H1 (cell line): ENCODE measurements at regions not wholly inside any gene's neighbourhood (a gene's known extent, or its start where the extent isn't known, plus 50 kb on each side); places are given as distances from the start of the nearest gene placed in this dataset.
"Not testable (repeated sequence)": the region's sequence is repeated elsewhere in the genome, so short reads cannot be mapped to it uniquely, and the experiment has no call there.

Experiments used
- CTCF ChIA-PET: fragments of 300-600 bp; sonication (Branson Sonifier 250); formaldehyde crosslinking; loops from one replicate; lab custom pipeline; 2021; ENCODE audit not compliant: partially characterized antibody; lab: Charles Lee
- POLR2A ChIA-PET: fragments of 300-600 bp; sonication (Branson Sonifier 250); formaldehyde crosslinking; loops from one replicate; lab custom pipeline; 2021; ENCODE audit warnings: inconsistent platforms; ENCODE audit not compliant: partially characterized antibody; lab: Charles Lee
- DNase-seq, 2 experiments: peaks; one replicate each; pipeline versions ENCODE4 v3.0.0 to v3.0.0-alpha.2; 2010 to 2022; ENCODE audit warnings: low spot score in 2 of 2, low read depth in 1 of 2, mixed read lengths in 1 of 2
- FAIRE-seq: peaks from 2 replicates; lab custom pipeline; 2011; peaks lifted over from hg19 to GRCh38; lab: Jason Lieb, UNC
- H2AFZ ChIP-seq: 2 replicates; pipeline ENCODE4 v1.8.1; 2012; ENCODE audit warnings: low read length, inconsistent platforms
- H2AK5ac ChIP-seq: 2 replicates; pipeline ENCODE4 v1.6.1; 2013; ENCODE audit warnings: low read depth, low read length
- H2BK120ac ChIP-seq: replicated peaks from 2 replicates; pipeline ENCODE3; 2013; ENCODE audit warnings: low read depth, low read length, inconsistent platforms
- H2BK12ac ChIP-seq: 2 replicates; pipeline ENCODE4 v1.6.1; 2013; ENCODE audit warnings: low read depth, low read length
- H2BK15ac ChIP-seq: 2 replicates; pipeline ENCODE4 v1.6.1; 2013; ENCODE audit warnings: low read length
- H2BK20ac ChIP-seq: 2 replicates; pipeline ENCODE4 v1.6.1; 2013; ENCODE audit warnings: low read length
- H2BK5ac ChIP-seq: 2 replicates; pipeline ENCODE4 v1.6.1; 2013; ENCODE audit warnings: low read depth, low read length
- H3K14ac ChIP-seq: 2 replicates; pipeline ENCODE4 v1.6.1; 2013; ENCODE audit warnings: inconsistent platforms; ENCODE audit not compliant: insufficient read length
- H3K18ac ChIP-seq: 2 replicates; pipeline ENCODE4 v1.6.1; 2013; ENCODE audit warnings: low read length; ENCODE audit errors: extremely low read depth
- H3K23ac ChIP-seq: 2 replicates; pipeline ENCODE4 v1.6.1; 2013; ENCODE audit warnings: inconsistent platforms; ENCODE audit not compliant: insufficient read length
- H3K23me2 ChIP-seq: 2 replicates; pipeline ENCODE4 v1.6.1; 2013; ENCODE audit warnings: low read depth, low read length
- H3K27ac ChIP-seq: 2 replicates; pipeline ENCODE4 v1.6.1; 2011; ENCODE audit warnings: low read depth, low read length, inconsistent platforms
- H3K27me3 ChIP-seq, 4 experiments: replicated peaks in 1 of 4; 1 replicate in 1 of 4; 2 replicates in 3 of 4; pipeline versions ENCODE4 v1.6.1 to v1.8.1; 2011 to 2013; ENCODE audit warnings: low read length in 3 of 4, mild to moderate bottlenecking in 3 of 4, inconsistent platforms in 2 of 4, mixed read lengths in 2 of 4, moderate library complexity in 1 of 4; ENCODE audit not compliant: control insufficient read depth in 3 of 4, insufficient read depth in 3 of 4; ENCODE audit errors: extremely low read depth in 1 of 4
- H3K36me3 ChIP-seq, 4 experiments: 2 replicates each; pipeline versions ENCODE4 v1.6.1 to v1.8.1; 2011 to 2013; ENCODE audit warnings: mild to moderate bottlenecking in 4 of 4, low read length in 3 of 4, moderate library complexity in 2 of 4, control low read depth in 1 of 4, inconsistent platforms in 1 of 4; ENCODE audit not compliant: insufficient read depth in 4 of 4, control insufficient read depth in 2 of 4
- H3K4ac ChIP-seq: replicated peaks from 2 replicates; pipeline ENCODE3; 2013; ENCODE audit warnings: low read length, low read depth, mixed read lengths, inconsistent platforms; ENCODE audit not compliant: insufficient read length
- H3K4me1 ChIP-seq, 4 experiments: replicated peaks in 1 of 4; 1 replicate in 1 of 4; 2 replicates in 3 of 4; pipeline versions ENCODE4 v1.6.1 to v1.8.1; 2011 to 2013; ENCODE audit warnings: low read length in 3 of 4, inconsistent platforms in 2 of 4, mixed read lengths in 1 of 4; ENCODE audit not compliant: insufficient read depth in 4 of 4, control insufficient read depth in 3 of 4
- H3K4me2 ChIP-seq, 2 experiments: 2 replicates each; pipeline versions ENCODE4 v1.6.1 to v1.8.1; 2011 to 2013; ENCODE audit warnings: low read depth in 2 of 2, low read length in 2 of 2, control low read depth in 1 of 2, inconsistent platforms in 1 of 2, mild to moderate bottlenecking in 1 of 2; ENCODE audit not compliant: insufficient read depth in 1 of 2
- H3K4me3 ChIP-seq, 4 experiments: fragments of 200-600, 300-600 bp in 1 of 4; sonication (generic), shearing (Covaris generic), sonication (Bioruptor Twin) in 1 of 4; 2 replicates each; pipeline versions ENCODE4 v1.5.1 to v1.8.1; 2011 to 2016; ENCODE audit warnings: low read length in 4 of 4, low read depth in 3 of 4, control low read depth in 2 of 4, inconsistent platforms in 2 of 4, mild to moderate bottlenecking in 2 of 4, mixed read lengths in 1 of 4, moderate library complexity in 1 of 4; ENCODE audit not compliant: insufficient read depth in 2 of 4; ENCODE audit errors: extremely low read depth in 1 of 4
- H3K56ac ChIP-seq: replicated peaks from 2 replicates; pipeline ENCODE3; 2013; ENCODE audit warnings: low read depth, mild to moderate bottlenecking, mixed read lengths, low read length, inconsistent platforms; ENCODE audit not compliant: insufficient read length
- H3K79me1 ChIP-seq: 2 replicates; pipeline ENCODE4 v1.6.1; 2013; ENCODE audit warnings: low read depth, low read length, control low read depth
- H3K79me2 ChIP-seq, 2 experiments: 2 replicates each; pipeline versions ENCODE4 v1.6.1 to v1.8.1; 2012 to 2013; ENCODE audit warnings: low read length in 2 of 2, mild to moderate bottlenecking in 2 of 2, inconsistent platforms in 1 of 2; ENCODE audit not compliant: insufficient read depth in 2 of 2, control insufficient read depth in 1 of 2
- H3K9ac ChIP-seq, 4 experiments: replicated peaks in 1 of 4; 1 replicate in 1 of 4; 2 replicates in 3 of 4; pipeline versions ENCODE4 v1.6.1 to v1.8.1; 2011 to 2013; ENCODE audit warnings: low read depth in 3 of 4, low read length in 3 of 4, control low read depth in 2 of 4, mild to moderate bottlenecking in 2 of 4, moderate library complexity in 2 of 4, inconsistent platforms in 1 of 4; ENCODE audit errors: extremely low read depth in 1 of 4
- H3K9me3 ChIP-seq, 2 experiments: 2 replicates each; pipeline versions ENCODE4 v1.6.1 to v1.8.1; 2012 to 2013; ENCODE audit warnings: mild to moderate bottlenecking in 2 of 2, moderate library complexity in 2 of 2, control low read depth in 1 of 2, inconsistent platforms in 1 of 2, low read depth in 1 of 2, low read length in 1 of 2, mixed read lengths in 1 of 2; ENCODE audit not compliant: insufficient read depth in 2 of 2
- H4K20me1 ChIP-seq, 2 experiments: replicated peaks in 1 of 2; 2 replicates each; pipeline versions ENCODE3 to v1.8.1; 2011 to 2013; ENCODE audit warnings: inconsistent platforms in 2 of 2, low read length in 2 of 2, mild to moderate bottlenecking in 1 of 2; ENCODE audit not compliant: insufficient read depth in 2 of 2, control insufficient read depth in 1 of 2
- H4K5ac ChIP-seq: 2 replicates; pipeline ENCODE4 v1.6.1; 2013; ENCODE audit warnings: low read length, low read depth, mixed read lengths, inconsistent platforms; ENCODE audit not compliant: insufficient read length
- H4K8ac ChIP-seq: 2 replicates; pipeline ENCODE4 v1.8.0; 2013; ENCODE audit warnings: mild to moderate bottlenecking, moderate library complexity, low read length, inconsistent platforms; ENCODE audit not compliant: insufficient read depth; ENCODE audit errors: extremely low read depth
- H4K91ac ChIP-seq: replicated peaks from 2 replicates; pipeline ENCODE3; 2013; ENCODE audit warnings: low read length, mixed read lengths, inconsistent platforms; ENCODE audit not compliant: insufficient read length
- WGBS, 2 experiments: shearing (Covaris generic) in 1 of 2; methylation state at CpG; one replicate each; pipeline versions ENCODE4 v1.1.6 to v1.1.7; 2013 to 2015; ENCODE audit warnings: low lambda C conversion rate in 2 of 2, mixed read lengths in 2 of 2, inconsistent platforms in 1 of 2, low coverage in 1 of 2, missing lambda C conversion rate in 1 of 2; ENCODE audit not compliant: insufficient replicate concordance in 2 of 2, insufficient coverage in 1 of 2, insufficient read length in 1 of 2; ENCODE audit errors: extremely low coverage in 1 of 2, missing lambda C conversion rate in 1 of 2; 5-methylcytosine and 5-hydroxymethylcytosine counted together

GRCh38 chr21:5085456-5085855, 5435.9 kb upstream of the TPTE start:
- H3K23me2 ChIP-seq, H2BK20ac ChIP-seq, H4K20me1 ChIP-seq, FAIRE-seq, H3K9me3 ChIP-seq, H3K56ac ChIP-seq, H2AFZ ChIP-seq, DNase-seq, H3K4me2 ChIP-seq, CTCF ChIA-PET, H2BK120ac ChIP-seq, H3K18ac ChIP-seq, H3K4ac ChIP-seq, H4K91ac ChIP-seq, H4K5ac ChIP-seq, H2BK12ac ChIP-seq, H3K79me1 ChIP-seq, H4K8ac ChIP-seq, H3K27me3 ChIP-seq, H3K4me3 ChIP-seq, H3K27ac ChIP-seq, H3K4me1 ChIP-seq, H2AK5ac ChIP-seq, H3K9ac ChIP-seq, H3K23ac ChIP-seq, H2BK5ac ChIP-seq, H3K79me2 ChIP-seq, H2BK15ac ChIP-seq, H3K36me3 ChIP-seq, POLR2A ChIA-PET, H3K14ac ChIP-seq: not testable (repeated sequence)
- no CpG with 5 or more reads among the region's 13 CpGs for WGBS, 2 experiments

GRCh38 chr21:5086416-5086815, 5435.0 kb upstream of the TPTE start:
- H2BK20ac ChIP-seq, H3K4me2 ChIP-seq, H2BK5ac ChIP-seq, H3K79me1 ChIP-seq, H2BK12ac ChIP-seq, H3K36me3 ChIP-seq, H3K9ac ChIP-seq, H3K4me3 ChIP-seq, H3K79me2 ChIP-seq, CTCF ChIA-PET, H4K91ac ChIP-seq, H2AK5ac ChIP-seq, H3K23ac ChIP-seq, H2AFZ ChIP-seq, H3K14ac ChIP-seq, H3K4me1 ChIP-seq, POLR2A ChIA-PET, DNase-seq, H4K8ac ChIP-seq, H3K56ac ChIP-seq, H3K27me3 ChIP-seq, H4K5ac ChIP-seq, H4K20me1 ChIP-seq, H3K4ac ChIP-seq, FAIRE-seq, H2BK120ac ChIP-seq, H3K9me3 ChIP-seq, H3K18ac ChIP-seq, H3K27ac ChIP-seq, H3K23me2 ChIP-seq, H2BK15ac ChIP-seq: not testable (repeated sequence)
- no CpG with 5 or more reads among the region's 17 CpGs for WGBS, 2 experiments
